Neuronal stem cell (in vitro differentiated cells): ENCODE measurements at regions not wholly inside any gene's neighbourhood (a gene's known extent, or its start where the extent isn't known, plus 50 kb on each side); places are given as distances from the start of the nearest gene placed in this dataset.

Experiments used
- DNase-seq: peaks from one replicate; pipeline ENCODE4 v3.0.0-alpha.2; 2013; ENCODE audit warnings: low spot score
- H2AFZ ChIP-seq: one replicate; pipeline ENCODE4 v1.6.1; 2013; ENCODE audit warnings: mild to moderate bottlenecking, low read length, inconsistent platforms
- H2AK5ac ChIP-seq: 2 replicates; pipeline ENCODE4 v1.6.1; 2013; ENCODE audit warnings: low read depth, mild to moderate bottlenecking, inconsistent platforms, low read length, moderate library complexity, mixed read lengths
- H2BK120ac ChIP-seq: 2 replicates; pipeline ENCODE4 v1.6.1; 2013; ENCODE audit warnings: low read depth, mild to moderate bottlenecking, inconsistent platforms, low read length, moderate library complexity, mixed read lengths
- H2BK12ac ChIP-seq: one replicate; pipeline ENCODE4 v1.6.1; 2013; ENCODE audit warnings: low read length, inconsistent platforms
- H2BK15ac ChIP-seq: 2 replicates; pipeline ENCODE4 v1.6.1; 2013; ENCODE audit warnings: mild to moderate bottlenecking, low read length, inconsistent platforms, mixed read lengths
- H2BK5ac ChIP-seq: one replicate; pipeline ENCODE4 v1.6.1; 2013; ENCODE audit warnings: inconsistent platforms, mild to moderate bottlenecking, low read length, moderate library complexity
- H3K14ac ChIP-seq: one replicate; pipeline ENCODE4 v1.6.1; 2013; ENCODE audit warnings: low read length, inconsistent platforms
- H3K18ac ChIP-seq: 2 replicates; pipeline ENCODE4 v1.6.1; 2013; ENCODE audit warnings: low read length, inconsistent platforms
- H3K23ac ChIP-seq: 2 replicates; pipeline ENCODE4 v1.6.1; 2013; ENCODE audit warnings: low read depth, mild to moderate bottlenecking, mixed read lengths, low read length, inconsistent platforms; ENCODE audit not compliant: poor library complexity
- H3K27ac ChIP-seq: replicated peaks from 3 replicates; pipeline ENCODE4 v1.5.1; 2013; ENCODE audit warnings: low read length, inconsistent platforms
- H3K27me3 ChIP-seq, 3 experiments: 2 replicates each; pipeline ENCODE4 v1.6.1; 2013; ENCODE audit warnings: low read length in 3 of 3, mild to moderate bottlenecking in 2 of 3, inconsistent platforms in 1 of 3, low read depth in 1 of 3, mixed read lengths in 1 of 3, moderate library complexity in 1 of 3; ENCODE audit not compliant: control insufficient read depth in 3 of 3, insufficient read depth in 3 of 3
- H3K36me3 ChIP-seq, 2 donors: replicated peaks in 1 of 2; 2 replicates each; pipeline ENCODE4 v1.6.1; 2013; ENCODE audit warnings: low read length in 2 of 2; ENCODE audit not compliant: control insufficient read depth in 2 of 2, insufficient read depth in 2 of 2
- H3K4ac ChIP-seq: 2 replicates; pipeline ENCODE4 v1.6.1; 2013; ENCODE audit warnings: inconsistent platforms, mild to moderate bottlenecking, low read length, moderate library complexity
- H3K4me1 ChIP-seq, 2 donors: 1 replicate in 1 of 2; 2 replicates in 1 of 2; pipeline ENCODE4 v1.6.1; 2013; ENCODE audit warnings: low read length in 2 of 2, low read depth in 1 of 2; ENCODE audit not compliant: control insufficient read depth in 2 of 2, insufficient read depth in 1 of 2
- H3K4me2 ChIP-seq: one replicate; pipeline ENCODE4 v1.6.1; 2013; ENCODE audit warnings: mild to moderate bottlenecking, low read length, inconsistent platforms; ENCODE audit not compliant: insufficient read depth, poor library complexity, severe bottlenecking
- H3K4me3 ChIP-seq, 2 donors: 2 replicates each; pipeline ENCODE4 v1.5.1; 2013; ENCODE audit warnings: low read length in 2 of 2, mild to moderate bottlenecking in 2 of 2, inconsistent platforms in 1 of 2, moderate library complexity in 1 of 2
- H3K79me1 ChIP-seq: one replicate; pipeline ENCODE4 v1.6.1; 2013; ENCODE audit warnings: low read depth, mild to moderate bottlenecking, inconsistent platforms, low read length, moderate library complexity
- H3K9ac ChIP-seq: one replicate; pipeline ENCODE4 v1.6.1; 2013; ENCODE audit warnings: mild to moderate bottlenecking, low read depth, low read length, inconsistent platforms; ENCODE audit not compliant: poor library complexity
- H3K9me3 ChIP-seq, 2 donors: replicated peaks in 1 of 2; 2 replicates each; pipeline versions ENCODE3 to v1.6.1; 2013; ENCODE audit warnings: low read length in 2 of 2, mild to moderate bottlenecking in 2 of 2, inconsistent platforms in 1 of 2, low read depth in 1 of 2, mixed read lengths in 1 of 2, moderate library complexity in 1 of 2; ENCODE audit not compliant: control insufficient read depth in 2 of 2, insufficient read depth in 1 of 2
- H4K8ac ChIP-seq: one replicate; pipeline ENCODE4 v1.6.1; 2013; ENCODE audit warnings: low read depth, mild to moderate bottlenecking, inconsistent platforms, low read length, moderate library complexity
- H4K91ac ChIP-seq: one replicate; pipeline ENCODE4 v1.6.1; 2013; ENCODE audit warnings: low read length, low read depth, mild to moderate bottlenecking, inconsistent platforms; ENCODE audit not compliant: poor library complexity
- WGBS, 2 donors: extraction: QIAGEN DNeasy Blood & Tissue Kit; methylation state at CpG; one replicate each; pipeline ENCODE4 v1.1.7; 2013; ENCODE audit warnings: missing lambda C conversion rate in 2 of 2, mixed read lengths in 1 of 2; ENCODE audit not compliant: insufficient read length in 2 of 2, insufficient replicate concordance in 1 of 2; ENCODE audit errors: extremely low coverage in 2 of 2; 5-methylcytosine and 5-hydroxymethylcytosine counted together

DNA sequence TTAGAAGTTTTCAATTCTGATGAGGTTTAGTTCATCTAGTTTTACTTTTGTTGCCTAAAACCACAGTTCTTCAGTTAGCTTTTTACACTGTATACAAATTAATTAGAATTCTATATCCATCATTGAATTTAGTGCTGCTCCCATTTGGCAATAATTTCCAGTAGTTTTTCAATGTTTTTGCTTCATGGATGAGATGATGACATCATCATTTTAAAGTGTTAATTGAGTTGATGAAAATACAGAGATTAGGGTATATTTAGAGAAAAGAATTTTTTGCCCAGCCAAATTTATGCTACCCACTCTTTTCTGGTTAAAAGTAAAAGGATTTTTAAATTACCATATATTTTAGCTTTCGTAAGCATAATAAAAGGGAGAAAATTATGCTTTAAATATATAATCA, 323.8 kb downstream of the TMEM167A start:
- no peak overlapping the region for H2AK5ac ChIP-seq
- no peak overlapping the region for H4K91ac ChIP-seq
- H3K4ac ChIP-seq = no peak overlapping the region
- no peak overlapping the region for H2BK12ac ChIP-seq
- H2BK15ac ChIP-seq = no peak overlapping the region
- H2AFZ ChIP-seq = no peak overlapping the region
- no peak overlapping the region for H3K18ac ChIP-seq
- H3K4me3 ChIP-seq = no peak overlapping the region
- no peak overlapping the region for H3K27ac ChIP-seq
- no peak overlapping the region for H2BK120ac ChIP-seq
- H3K14ac ChIP-seq = no peak overlapping the region
- WGBS, 2 donors = no CpG with 5 or more reads among the region's 1 CpG
- no peak for DNase-seq
- H4K8ac ChIP-seq = no peak overlapping the region
- peaks cover 0 to 7% of the 10 kb centered on the region in 2 donors for H3K4me1 ChIP-seq
- no peak overlapping the region for H3K23ac ChIP-seq
- no peak overlapping the region for H2BK5ac ChIP-seq
- peaks cover 0 to 6% of the 10 kb centered on the region in 2 donors for H3K9me3 ChIP-seq
- H3K27me3 ChIP-seq = no peaks in the 10 kb centered on the region
- no peaks in the 10 kb centered on the region for H3K79me1 ChIP-seq
- no peak overlapping the region for H3K9ac ChIP-seq
- no peaks in the 10 kb centered on the region for H3K36me3 ChIP-seq
- H3K4me2 ChIP-seq = no peak overlapping the region

DNA sequence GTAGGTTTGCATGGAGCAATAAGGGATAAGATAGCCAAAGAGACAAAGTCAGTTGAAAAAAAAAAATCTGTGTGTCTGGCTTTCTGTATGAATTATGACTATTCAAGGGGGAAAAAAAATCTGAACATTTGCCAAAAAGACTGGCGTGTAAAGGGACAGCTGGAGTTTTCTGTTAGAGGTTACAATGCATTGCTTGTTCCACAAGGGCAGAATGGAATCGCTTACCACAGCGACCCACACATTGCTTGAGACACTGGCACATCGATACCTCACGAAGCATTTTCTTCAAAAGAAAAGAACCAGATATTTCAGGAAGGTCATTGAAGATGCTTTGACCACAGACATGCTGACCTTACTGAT, 327.8 kb downstream of the TMEM167A start:
- Histone ChIP-seq H4K91ac (no peak overlapping the region), H4K8ac (no peak overlapping the region), H2BK120ac (no peak overlapping the region), H2BK12ac (no peak overlapping the region), H3K9me3 (peaks cover 0 to 6% of the 10 kb centered on the region in 2 donors), H2AK5ac (no peak overlapping the region), H2BK5ac (no peak overlapping the region), H3K18ac (no peak overlapping the region), H2BK15ac (no peak overlapping the region), H3K9ac (no peak overlapping the region), H3K36me3 (no peaks in the 10 kb centered on the region), H3K27me3 (no peaks in the 10 kb centered on the region), H3K4me3 (no peak overlapping the region), H2AFZ (no peak overlapping the region), H3K4me2 (no peak overlapping the region), H3K14ac (no peak overlapping the region), H3K79me1 (no peaks in the 10 kb centered on the region), H3K27ac (no peak overlapping the region), H3K4me1 (peaks cover 0 to 7% of the 10 kb centered on the region in 2 donors), H3K23ac (no peak overlapping the region), H3K4ac (no peak overlapping the region)
- WGBS, 2 donors = no CpG with 5 or more reads among the region's 5 CpGs
- DNase-seq = no peak

DNA sequence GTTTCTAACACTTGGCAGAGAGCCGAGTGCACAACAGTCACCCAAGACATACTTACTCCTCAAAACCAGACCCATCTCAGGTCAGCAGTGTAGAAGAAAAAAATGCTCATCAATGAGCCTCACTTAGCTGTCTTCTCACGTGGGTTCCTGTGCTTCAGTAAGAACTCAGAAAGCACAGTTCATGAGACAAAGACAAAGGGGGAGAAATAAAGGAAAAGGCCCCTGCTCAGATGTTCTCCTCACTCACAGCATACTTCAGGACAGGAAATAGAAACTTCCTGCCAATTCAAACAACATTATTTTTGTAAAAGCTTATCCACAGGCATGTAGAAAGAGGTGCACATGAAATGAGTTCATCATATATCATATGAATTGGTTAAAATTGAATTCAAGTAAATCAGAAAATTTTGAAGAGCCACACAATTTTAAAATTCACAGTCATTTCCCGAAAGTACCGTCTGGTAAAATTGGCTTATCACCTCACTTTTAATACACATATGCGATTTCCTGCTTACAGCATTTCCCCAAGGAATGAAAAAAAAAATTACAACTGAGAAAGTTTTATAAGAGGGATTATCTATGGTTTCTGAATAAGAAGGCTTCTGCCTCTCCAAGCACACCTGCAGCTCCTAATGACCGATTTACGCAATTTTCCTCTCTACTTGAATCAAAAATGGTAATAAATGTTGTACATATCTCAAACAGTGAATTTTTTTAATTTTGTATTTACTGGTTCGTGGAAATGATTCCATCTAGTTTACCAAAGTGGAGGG, 328.3 kb downstream of the TMEM167A start:
- Histone ChIP-seq H2AFZ (peak overlapping the region; percentile 23), H4K8ac (no peak overlapping the region), H3K23ac (no peak overlapping the region), H2BK5ac (no peak overlapping the region), H3K9ac (no peak overlapping the region), H2BK15ac (no peak overlapping the region), H3K4ac (no peak overlapping the region), H3K14ac (no peak overlapping the region), H3K4me3 (no peak overlapping the region), H3K9me3 (peaks cover 0 to 6% of the 10 kb centered on the region in 2 donors), H3K36me3 (no peaks in the 10 kb centered on the region), H3K4me1 (peaks cover 0 to 7% of the 10 kb centered on the region in 2 donors), H3K79me1 (no peaks in the 10 kb centered on the region), H2BK12ac (no peak overlapping the region), H3K18ac (no peak overlapping the region), H3K4me2 (no peak overlapping the region), H2AK5ac (no peak overlapping the region), H3K27me3 (no peaks in the 10 kb centered on the region), H2BK120ac (no peak overlapping the region), H4K91ac (no peak overlapping the region), H3K27ac (no peak overlapping the region)
- no CpG with 5 or more reads among the region's 8 CpGs for WGBS, 2 donors
- no peak for DNase-seq

DNA sequence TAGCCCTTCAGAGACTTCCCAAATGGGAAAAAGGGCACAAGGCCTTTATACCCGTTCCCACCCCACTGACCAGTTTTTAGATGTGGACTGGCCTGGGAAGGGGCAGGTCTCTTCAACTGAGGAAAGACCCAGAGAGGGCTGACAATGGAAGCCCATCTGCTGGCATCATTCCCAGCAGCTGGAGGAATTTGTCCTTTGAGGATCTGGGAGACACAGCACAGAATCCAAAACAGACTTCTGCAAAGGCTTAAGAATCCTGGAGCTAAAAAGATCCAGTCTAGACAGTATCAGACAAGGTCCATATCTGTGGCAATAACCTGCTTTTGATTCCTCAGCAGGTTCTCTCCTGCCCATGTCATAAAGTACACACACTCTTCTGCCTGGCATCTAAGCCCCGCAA, 329.2 kb downstream of the TMEM167A start:
- no peak for DNase-seq
- no peak overlapping the region for H3K27ac ChIP-seq
- H3K14ac ChIP-seq = no peak overlapping the region
- no peak overlapping the region for H2BK120ac ChIP-seq
- H4K8ac ChIP-seq = no peak overlapping the region
- H3K18ac ChIP-seq = no peak overlapping the region
- no peak overlapping the region for H3K9ac ChIP-seq
- no peaks in the 10 kb centered on the region for H3K27me3 ChIP-seq
- no peak overlapping the region for H3K4ac ChIP-seq
- no peak overlapping the region for H3K4me3 ChIP-seq
- H3K23ac ChIP-seq = no peak overlapping the region
- H2AFZ ChIP-seq = no peak overlapping the region
- no peak overlapping the region for H2AK5ac ChIP-seq
- peaks cover 0 to 7% of the 10 kb centered on the region in 2 donors for H3K4me1 ChIP-seq
- H2BK5ac ChIP-seq = no peak overlapping the region
- H3K79me1 ChIP-seq = no peaks in the 10 kb centered on the region
- no peak overlapping the region for H2BK12ac ChIP-seq
- H2BK15ac ChIP-seq = no peak overlapping the region
- no peaks in the 10 kb centered on the region for H3K36me3 ChIP-seq
- H4K91ac ChIP-seq = no peak overlapping the region
- H3K4me2 ChIP-seq = no peak overlapping the region
- WGBS, 2 donors = no CpG with 5 or more reads among the region's 2 CpGs
- peaks cover 0 to 6% of the 10 kb centered on the region in 2 donors for H3K9me3 ChIP-seq
